ENCODE measurements at regions not wholly inside any gene's neighbourhood (a gene's known extent, or its start where the extent isn't known, plus 50 kb on each side); places are given as distances from the start of the nearest gene placed in this dataset.

- no peaks in the 10 kb centered on the region for H3K27me3 ChIP-seq (ENCODE audit: insufficient read depth, poor library complexity, severe bottlenecking)
- DNase-seq (ENCODE audit: low read depth in 1 of 2, low spot score in 1 of 2) = no peak
- no peak overlapping the region for H3K4me3 ChIP-seq (replicated peaks; ENCODE audit: insufficient read depth, low read length)
- no peak overlapping the region for H3K27ac ChIP-seq (replicated peaks)
- TF ChIP-seq SPI1 (IDR thresholded peaks at IDR 0.05; ENCODE audit: borderline replicate concordance, low read depth) (no peak), GABPA (IDR thresholded peaks at IDR 0.05; ENCODE audit: low read depth) (no peak), CTCF (IDR thresholded peaks at IDR 0.05; ENCODE audit: insufficient read depth, low read length) (no peak), POLR2AphosphoS5 (IDR thresholded peaks at IDR 0.05; ENCODE audit: low read depth) (no peak), REST (IDR thresholded peaks at IDR 0.05; ENCODE audit: insufficient replicate concordance, low read depth) (no peak)
These were observed 127.5 kb downstream of the TMX1 start for GRCh38 chr14:51367600-51367931.

GRCh38 chr14:51368721-51369163 is 128.7 kb downstream of the TMX1 start:
- H3K27ac ChIP-seq (replicated peaks) = no peak overlapping the region
- TF ChIP-seq REST (IDR thresholded peaks at IDR 0.05; ENCODE audit: insufficient replicate concordance, low read depth) (no peak), GABPA (IDR thresholded peaks at IDR 0.05; ENCODE audit: low read depth) (no peak), SPI1 (IDR thresholded peaks at IDR 0.05; ENCODE audit: borderline replicate concordance, low read depth) (no peak), CTCF (IDR thresholded peaks at IDR 0.05; ENCODE audit: insufficient read depth, low read length) (no peak), POLR2AphosphoS5 (IDR thresholded peaks at IDR 0.05; ENCODE audit: low read depth) (no peak)
- no peaks in the 10 kb centered on the region for H3K27me3 ChIP-seq (ENCODE audit: insufficient read depth, poor library complexity, severe bottlenecking)
- DNase-seq (ENCODE audit: low read depth in 1 of 2, low spot score in 1 of 2) = no peak
- no peak overlapping the region for H3K4me3 ChIP-seq (replicated peaks; ENCODE audit: insufficient read depth, low read length)

GRCh38 chr14:51369814-51370213 is 129.8 kb downstream of the TMX1 start:
- TF ChIP-seq REST (IDR thresholded peaks at IDR 0.05; ENCODE audit: insufficient replicate concordance, low read depth) = no peak
- TF ChIP-seq CTCF (IDR thresholded peaks at IDR 0.05; ENCODE audit: insufficient read depth, low read length) = peak; percentile 8
- Histone ChIP-seq H3K4me3 (replicated peaks; ENCODE audit: insufficient read depth, low read length) (no peak overlapping the region), H3K27me3 (ENCODE audit: insufficient read depth, poor library complexity, severe bottlenecking) (no peaks in the 10 kb centered on the region), H3K27ac (replicated peaks) (no peak overlapping the region)
- DNase-seq (ENCODE audit: low read depth in 1 of 2, low spot score in 1 of 2) = peak; percentile 3 to 4
